HG03457 (cell line): ENCODE measurements at regions not wholly inside any gene's neighbourhood (a gene's known extent, or its start where the extent isn't known, plus 50 kb on each side); places are given as distances from the start of the nearest gene placed in this dataset.
"Not testable (repeated sequence)": the region's sequence is repeated elsewhere in the genome, so short reads cannot be mapped to it uniquely, and the experiment has no call there.

ENCODE experiments used
- ATAC-seq: cut with Tn5 transposase; IDR thresholded peaks from one replicate; pipeline ENCODE4 v1.9.1; 2021; ENCODE audit warnings: moderate number of reproducible peaks; ENCODE audit not compliant: unreplicated experiment

GRCh38 chr17:71782021-71782420, 338.8 kb upstream of the SOX9 start:
- ATAC-seq, result not testable (repeated sequence)

- ATAC-seq, result no peak
These were observed 330.0 kb upstream of the SOX9 start for GRCh38 chr17:71790791-71791190.

GRCh38 chr17:71791311-71791710, 329.5 kb upstream of the SOX9 start:
- ATAC-seq, result no peak

GRCh38 chr17:71792966-71793365, 327.9 kb upstream of the SOX9 start:
- no peak for ATAC-seq

- ATAC-seq, result no peak
These were observed 327.3 kb upstream of the SOX9 start for GRCh38 chr17:71793518-71793917.

GRCh38 chr17:71798701-71799100, 322.1 kb upstream of the SOX9 start:
- no peak for ATAC-seq

GRCh38 chr17:71799657-71800056, 321.2 kb upstream of the SOX9 start:
- no peak for ATAC-seq

- ATAC-seq, result no peak
These were observed 319.5 kb upstream of the SOX9 start for GRCh38 chr17:71801301-71801700.

- ATAC-seq, result no peak
These were observed 318.2 kb upstream of the SOX9 start for GRCh38 chr17:71802663-71803062.

GRCh38 chr17:71803656-71804284, 317.1 kb upstream of the SOX9 start:
- no peak for ATAC-seq

- ATAC-seq, result no peak
These were observed 311.3 kb upstream of the SOX9 start for GRCh38 chr17:71809537-71809936.

- not testable (repeated sequence) for ATAC-seq
These were observed 307.0 kb upstream of the SOX9 start for GRCh38 chr17:71813861-71814260.

GRCh38 chr17:71821511-71821910, 299.3 kb upstream of the SOX9 start:
- ATAC-seq, result no peak

GRCh38 chr17:71824671-71825070, 296.1 kb upstream of the SOX9 start:
- no peak for ATAC-seq

- no peak for ATAC-seq
These were observed 295.1 kb upstream of the SOX9 start for GRCh38 chr17:71825687-71826086.

GRCh38 chr17:71828182-71828596, 292.6 kb upstream of the SOX9 start:
- no peak for ATAC-seq

- ATAC-seq, result no peak
These were observed 290.0 kb upstream of the SOX9 start for GRCh38 chr17:71830866-71831265.

- ATAC-seq, result no peak
These were observed 277.8 kb upstream of the SOX9 start for GRCh38 chr17:71842986-71843385.

GRCh38 chr17:71845337-71845736, 275.5 kb upstream of the SOX9 start:
- ATAC-seq, result no peak

- no peak for ATAC-seq
These were observed 274.2 kb upstream of the SOX9 start for GRCh38 chr17:71846561-71847110.

- no peak for ATAC-seq
These were observed 270.7 kb upstream of the SOX9 start for GRCh38 chr17:71849783-71850768.

GRCh38 chr17:71850812-71851211, 270.0 kb upstream of the SOX9 start:
- ATAC-seq, result no peak
